ENCODE measurements at regions not wholly inside any gene's neighbourhood (a gene's known extent, or its start where the extent isn't known, plus 50 kb on each side); places are given as distances from the start of the nearest gene placed in this dataset.
"Not testable (repeated sequence)": the region's sequence is repeated elsewhere in the genome, so short reads cannot be mapped to it uniquely, and the experiment has no call there.

DNA sequence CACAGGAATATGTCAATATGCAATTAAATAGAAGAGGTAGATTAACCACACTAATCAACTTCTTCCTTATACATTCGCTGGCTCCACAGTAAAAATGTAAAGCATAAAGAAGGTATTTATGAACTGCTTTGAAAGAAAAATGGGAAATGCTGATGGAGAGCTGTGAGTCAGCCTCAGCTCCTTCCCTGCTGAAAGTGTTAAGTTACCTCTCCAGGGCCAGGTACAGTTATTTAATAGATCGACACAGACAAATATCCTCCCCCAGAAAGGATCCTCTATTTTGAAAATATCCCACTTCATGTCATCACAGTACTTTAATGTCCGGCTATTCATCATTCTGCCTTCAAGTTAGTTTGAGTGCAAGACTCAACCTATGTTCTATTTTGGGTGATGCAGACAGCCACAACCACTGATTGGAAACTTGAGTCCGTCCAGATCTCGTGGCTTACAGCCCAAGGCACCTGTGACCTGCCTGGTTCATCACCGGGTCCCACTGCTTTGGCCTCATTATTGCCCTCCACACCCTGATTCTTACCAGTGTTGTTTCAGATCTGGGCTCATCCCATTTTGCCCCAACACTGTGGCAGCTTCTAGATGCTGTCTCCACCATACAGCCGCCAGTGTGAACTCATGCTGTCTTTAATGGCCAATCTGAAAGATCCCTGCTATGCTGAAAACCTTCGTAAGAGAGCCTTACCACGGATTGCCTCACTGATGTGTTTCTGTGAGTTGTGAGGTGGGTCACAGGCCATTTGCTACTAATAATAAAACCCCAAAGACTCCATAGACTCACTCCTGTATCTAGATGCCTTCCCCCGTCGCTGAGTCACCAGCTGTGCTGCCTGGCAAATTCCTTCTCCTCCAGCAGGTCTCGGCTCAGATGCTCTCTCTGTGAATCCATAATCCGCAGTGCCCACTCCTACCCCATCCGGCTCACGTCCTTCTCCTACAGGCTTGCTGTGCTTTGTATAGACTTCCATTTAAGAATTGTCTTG is 56.2 kb upstream of the DDAH1 start:
- H3K79me2 ChIP-seq (ENCODE audit: low read length); H2AFZ ChIP-seq (ENCODE audit: low read length); H3K27ac ChIP-seq (ENCODE audit: low read length); H3K27me3 ChIP-seq (replicated peaks; ENCODE audit: insufficient read depth, low read length); H3K9me3 ChIP-seq (replicated peaks; ENCODE audit: insufficient read depth, low read length); H3K36me3 ChIP-seq (replicated peaks; ENCODE audit: insufficient read depth, low read length); H3K4me2 ChIP-seq (ENCODE audit: low read depth, low read length); H3F3A ChIP-seq (ENCODE audit: insufficient read depth, low read length); H4K20me1 ChIP-seq (ENCODE audit: insufficient read depth, low read length); H3K4me1 ChIP-seq (ENCODE audit: low read length); H3K9me2 ChIP-seq (replicated peaks; ENCODE audit: insufficient read depth, low read length); H3K4me3 ChIP-seq (ENCODE audit: low read length); H3K9ac ChIP-seq (ENCODE audit: low read length); DNase-seq: not testable (repeated sequence)

- not testable (repeated sequence) for H3K27me3 ChIP-seq (replicated peaks; ENCODE audit: insufficient read depth, low read length); H3K36me3 ChIP-seq (replicated peaks; ENCODE audit: insufficient read depth, low read length); H3K9me3 ChIP-seq (replicated peaks; ENCODE audit: insufficient read depth, low read length); DNase-seq; H3F3A ChIP-seq (ENCODE audit: insufficient read depth, low read length); H3K4me2 ChIP-seq (ENCODE audit: low read depth, low read length); H3K4me1 ChIP-seq (ENCODE audit: low read length); H3K4me3 ChIP-seq (ENCODE audit: low read length); H3K79me2 ChIP-seq (ENCODE audit: low read length); H3K27ac ChIP-seq (ENCODE audit: low read length); H3K9me2 ChIP-seq (replicated peaks; ENCODE audit: insufficient read depth, low read length); H2AFZ ChIP-seq (ENCODE audit: low read length); H3K9ac ChIP-seq (ENCODE audit: low read length); H4K20me1 ChIP-seq (ENCODE audit: insufficient read depth, low read length)
Observed at GRCh38 chr1:85522458-85522857, 57.5 kb upstream of the DDAH1 start.

DNA sequence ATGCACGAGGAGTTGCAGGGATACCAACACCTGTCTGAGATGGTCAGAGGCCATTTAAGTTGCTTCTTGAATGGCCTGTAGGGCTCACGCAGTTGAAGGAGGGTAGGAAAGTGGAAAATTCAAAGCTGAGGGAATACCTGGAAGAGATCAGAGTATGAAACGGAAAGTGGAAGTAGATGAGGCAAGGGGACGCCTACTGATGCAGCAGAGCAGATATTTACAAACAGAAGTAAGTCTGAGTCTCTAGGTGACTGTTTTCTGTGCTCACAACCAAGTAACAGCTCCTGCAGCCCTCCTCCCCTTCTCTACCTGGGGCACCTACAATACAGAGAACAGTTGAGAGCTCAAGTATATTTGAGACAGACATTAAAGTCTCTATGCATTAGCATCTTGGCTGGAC is 57.5 kb upstream of the CCN1 start:
- peak overlapping the region; percentile 15; the same call in 1 of the 2 replicates for H3K4me2 ChIP-seq (ENCODE audit: low read depth, low read length)
- not testable (repeated sequence) for H3K4me1 ChIP-seq (ENCODE audit: low read length); H3K27ac ChIP-seq (ENCODE audit: low read length); H3K36me3 ChIP-seq (replicated peaks; ENCODE audit: insufficient read depth, low read length); DNase-seq; H3K9me2 ChIP-seq (replicated peaks; ENCODE audit: insufficient read depth, low read length); H4K20me1 ChIP-seq (ENCODE audit: insufficient read depth, low read length); H3K9ac ChIP-seq (ENCODE audit: low read length); H3F3A ChIP-seq (ENCODE audit: insufficient read depth, low read length); H2AFZ ChIP-seq (ENCODE audit: low read length); H3K4me3 ChIP-seq (ENCODE audit: low read length); H3K27me3 ChIP-seq (replicated peaks; ENCODE audit: insufficient read depth, low read length); H3K9me3 ChIP-seq (replicated peaks; ENCODE audit: insufficient read depth, low read length); H3K79me2 ChIP-seq (ENCODE audit: low read length)

DNA sequence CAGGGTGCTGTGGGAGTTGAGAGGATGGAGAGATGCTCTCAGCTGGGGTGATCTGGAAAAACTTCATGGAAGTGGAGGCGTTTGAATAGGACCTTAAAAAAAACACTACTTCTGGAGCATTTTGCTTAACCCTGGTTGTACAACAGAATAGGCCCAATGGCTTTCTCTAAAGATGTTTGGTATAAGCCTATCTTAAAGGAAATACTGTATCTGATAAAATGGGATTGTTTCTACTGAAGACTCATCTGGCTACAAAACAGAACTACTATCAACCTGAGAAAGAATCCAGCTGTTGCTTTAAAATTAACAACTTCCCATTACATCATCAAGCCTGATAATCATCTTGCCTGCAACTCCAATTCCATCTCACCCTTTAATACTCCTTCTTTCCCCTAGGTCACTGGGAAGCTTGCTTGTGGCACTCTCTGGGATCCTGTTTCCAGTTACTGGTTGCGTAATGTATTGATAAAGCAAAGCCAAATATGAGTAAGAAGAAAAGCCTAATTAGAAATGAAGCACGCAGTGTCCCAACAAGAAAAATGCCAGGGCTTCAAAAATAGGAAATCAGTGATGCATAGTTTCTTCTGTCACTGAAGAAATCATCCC is 56.2 kb upstream of the CCN1 start:
- not testable (repeated sequence) for H3K4me1 ChIP-seq (ENCODE audit: low read length); DNase-seq; H3K4me2 ChIP-seq (ENCODE audit: low read depth, low read length); H4K20me1 ChIP-seq (ENCODE audit: insufficient read depth, low read length); H3K9me3 ChIP-seq (replicated peaks; ENCODE audit: insufficient read depth, low read length); H3K27me3 ChIP-seq (replicated peaks; ENCODE audit: insufficient read depth, low read length); H3K4me3 ChIP-seq (ENCODE audit: low read length); H3F3A ChIP-seq (ENCODE audit: insufficient read depth, low read length); H3K36me3 ChIP-seq (replicated peaks; ENCODE audit: insufficient read depth, low read length); H2AFZ ChIP-seq (ENCODE audit: low read length); H3K9ac ChIP-seq (ENCODE audit: low read length); H3K9me2 ChIP-seq (replicated peaks; ENCODE audit: insufficient read depth, low read length); H3K27ac ChIP-seq (ENCODE audit: low read length); H3K79me2 ChIP-seq (ENCODE audit: low read length)

DNA sequence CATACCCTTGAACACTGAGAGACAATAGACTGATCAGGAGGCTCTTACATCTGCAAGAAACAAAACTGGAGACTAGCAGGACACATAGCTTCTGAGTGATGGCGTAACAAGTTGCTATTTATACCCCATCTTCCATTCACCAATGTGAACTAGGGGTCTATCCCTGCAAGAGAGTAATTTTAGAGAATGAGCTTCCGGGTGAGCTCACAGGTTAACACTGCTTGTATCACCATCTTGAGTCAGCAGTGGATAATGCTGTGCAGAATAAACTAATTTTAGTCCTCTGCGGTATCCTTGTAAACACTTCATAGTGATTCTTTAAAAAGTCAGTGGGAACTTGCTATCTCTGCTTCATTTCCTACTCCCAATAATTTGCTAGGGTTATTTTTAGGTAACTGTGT is 55.0 kb upstream of the CCN1 start:
- not testable (repeated sequence) for H3K4me2 ChIP-seq (ENCODE audit: low read depth, low read length); H3K9me2 ChIP-seq (replicated peaks; ENCODE audit: insufficient read depth, low read length); H3K4me1 ChIP-seq (ENCODE audit: low read length); H3K79me2 ChIP-seq (ENCODE audit: low read length); H3K27ac ChIP-seq (ENCODE audit: low read length); H3K9me3 ChIP-seq (replicated peaks; ENCODE audit: insufficient read depth, low read length); H3K9ac ChIP-seq (ENCODE audit: low read length); DNase-seq; H3K4me3 ChIP-seq (ENCODE audit: low read length); H3F3A ChIP-seq (ENCODE audit: insufficient read depth, low read length); H2AFZ ChIP-seq (ENCODE audit: low read length); H3K27me3 ChIP-seq (replicated peaks; ENCODE audit: insufficient read depth, low read length); H4K20me1 ChIP-seq (ENCODE audit: insufficient read depth, low read length); H3K36me3 ChIP-seq (replicated peaks; ENCODE audit: insufficient read depth, low read length)

GRCh38 chr1:85526216-85526615 is 54.3 kb upstream of the CCN1 start:
- DNase-seq; H3K4me2 ChIP-seq (ENCODE audit: low read depth, low read length); H2AFZ ChIP-seq (ENCODE audit: low read length); H3K4me1 ChIP-seq (ENCODE audit: low read length); H3K79me2 ChIP-seq (ENCODE audit: low read length); H3K27me3 ChIP-seq (replicated peaks; ENCODE audit: insufficient read depth, low read length); H3K9me3 ChIP-seq (replicated peaks; ENCODE audit: insufficient read depth, low read length); H3K4me3 ChIP-seq (ENCODE audit: low read length); H3F3A ChIP-seq (ENCODE audit: insufficient read depth, low read length); H4K20me1 ChIP-seq (ENCODE audit: insufficient read depth, low read length); H3K36me3 ChIP-seq (replicated peaks; ENCODE audit: insufficient read depth, low read length); H3K9me2 ChIP-seq (replicated peaks; ENCODE audit: insufficient read depth, low read length); H3K9ac ChIP-seq (ENCODE audit: low read length); H3K27ac ChIP-seq (ENCODE audit: low read length): not testable (repeated sequence)

DNA sequence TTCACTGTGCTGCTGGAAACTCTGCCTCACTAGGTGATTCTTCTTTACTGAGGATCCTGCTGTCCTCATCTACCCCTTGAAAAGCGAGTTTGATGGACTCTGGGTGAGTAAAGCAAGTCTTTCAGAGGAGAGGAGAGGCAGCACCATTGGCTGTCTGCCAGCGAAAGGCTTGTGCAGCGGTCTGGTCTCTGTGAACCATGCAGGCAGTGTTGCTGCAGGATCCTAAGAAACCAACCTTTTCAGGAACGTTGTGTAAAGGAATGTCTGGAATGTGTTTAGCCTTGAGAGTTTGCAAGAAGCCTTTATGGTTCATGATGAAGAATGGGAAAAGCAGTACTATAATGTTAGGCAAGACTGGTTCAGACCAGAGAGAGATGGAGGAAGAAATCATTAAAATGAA is 53.4 kb upstream of the CCN1 start:
- H3K36me3 ChIP-seq (replicated peaks; ENCODE audit: insufficient read depth, low read length); H4K20me1 ChIP-seq (ENCODE audit: insufficient read depth, low read length); H3K9me3 ChIP-seq (replicated peaks; ENCODE audit: insufficient read depth, low read length); H3K27me3 ChIP-seq (replicated peaks; ENCODE audit: insufficient read depth, low read length); H3K9me2 ChIP-seq (replicated peaks; ENCODE audit: insufficient read depth, low read length); H3K4me3 ChIP-seq (ENCODE audit: low read length); H3K4me1 ChIP-seq (ENCODE audit: low read length); H3K79me2 ChIP-seq (ENCODE audit: low read length); H3F3A ChIP-seq (ENCODE audit: insufficient read depth, low read length); H3K4me2 ChIP-seq (ENCODE audit: low read depth, low read length); H2AFZ ChIP-seq (ENCODE audit: low read length); DNase-seq; H3K27ac ChIP-seq (ENCODE audit: low read length); H3K9ac ChIP-seq (ENCODE audit: low read length): not testable (repeated sequence)
